ENCODE measurements at regions not wholly inside any gene's neighbourhood (a gene's known extent, or its start where the extent isn't known, plus 50 kb on each side); places are given as distances from the start of the nearest gene placed in this dataset.

DNA sequence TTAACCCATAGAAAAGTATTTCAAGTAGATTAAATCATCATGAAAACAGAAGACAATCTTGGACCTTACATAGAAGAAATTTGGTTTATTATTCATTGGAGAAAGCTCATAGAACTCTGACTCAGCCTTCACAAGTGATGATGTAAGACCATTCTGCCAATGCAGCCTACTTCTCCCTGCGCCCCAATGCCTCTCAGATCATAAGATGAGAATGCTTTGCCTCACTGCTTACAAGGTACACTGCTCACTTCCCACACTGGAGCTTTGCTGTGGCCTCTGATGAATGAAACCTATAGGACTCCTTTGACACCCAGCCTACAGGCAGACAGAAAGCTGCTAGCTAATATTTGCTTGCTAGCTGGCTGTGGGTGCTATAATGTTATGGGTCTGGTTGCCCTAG lies 569.4 kb upstream of the STEAP1 start:
- ATAC-seq (ENCODE audit: low read depth), result no peak
- H2BK5ac ChIP-seq (ENCODE audit: low read depth, low read length, poor library complexity, severe bottlenecking), result no peak overlapping the region
- H3K4ac ChIP-seq (ENCODE audit: low read depth, low read length), result no peak overlapping the region
- H2BK20ac ChIP-seq (ENCODE audit: low read depth, low read length), result no peak overlapping the region
- no peaks in the 10 kb centered on the region for H3K4me1 ChIP-seq (ENCODE audit: control insufficient read depth, insufficient read depth, low read length)
- no peaks in the 10 kb centered on the region for H3K9me1 ChIP-seq (ENCODE audit: insufficient read depth, low read length)
- POLR2A ChIA-PET (ENCODE audit: unreplicated experiment), result no interaction called here
- H3K27me3 ChIP-seq (ENCODE audit: control insufficient read depth, insufficient read depth, low read length), result no peaks in the 10 kb centered on the region
- no peaks in the 10 kb centered on the region for H4K20me1 ChIP-seq (ENCODE audit: insufficient read depth, low read length)
- no peaks in the 10 kb centered on the region for H3K36me3 ChIP-seq (ENCODE audit: control insufficient read depth, insufficient read depth, low read length)
- H3K56ac ChIP-seq (ENCODE audit: extremely low read depth, insufficient read depth, low read length), result no peak overlapping the region
- no peak overlapping the region for H3K23ac ChIP-seq (ENCODE audit: low read depth, low read length)
- intact Hi-C loops (cut with micrococcal nuclease) (no loop called here), in situ Hi-C loops (cut with MboI; ENCODE audit: low sequenced_read_pairs) (no loop called here), dilution Hi-C loops (cut with HindIII; ENCODE audit: low sequenced_read_pairs, unreplicated experiment) (no loop called here)
- no peak overlapping the region for H3K18ac ChIP-seq (ENCODE audit: low read depth, low read length)
- H3K79me1 ChIP-seq (ENCODE audit: low read depth in 1 of 2, low read length in 2 of 2), result no peaks in the 10 kb centered on the region
- TF ChIP-seq FOS (IDR thresholded peaks at IDR 0.05; ENCODE audit: low read depth, low read length), result no peak
- TF ChIP-seq CEBPB (IDR thresholded peaks at IDR 0.05; ENCODE audit: low read depth, low read length), result no peak
- no peak for TF ChIP-seq SMC3 (IDR thresholded peaks at IDR 0.05; ENCODE audit: low read depth, low read length)
- TF ChIP-seq MAFK (IDR thresholded peaks at IDR 0.05; ENCODE audit: low read depth, low read length), result no peak
- TF ChIP-seq NFE2L2 (IDR thresholded peaks at IDR 0.05; ENCODE audit: low read depth, low read length), result no peak
- no peak for TF ChIP-seq MXI1 (IDR thresholded peaks at IDR 0.05; ENCODE audit: borderline replicate concordance, low read depth, low read length)
- H4K8ac ChIP-seq (ENCODE audit: low read depth in 2 of 2, low read length in 2 of 2), result no peak overlapping the region
- H3K27ac ChIP-seq (ENCODE audit: insufficient read depth, low read length), result no peak overlapping the region
- no peak overlapping the region for H2AFZ ChIP-seq (replicated peaks; ENCODE audit: low read length, poor library complexity)
- no peak overlapping the region for H3K9ac ChIP-seq (ENCODE audit: low read depth, low read length)
- no peak overlapping the region for H2BK120ac ChIP-seq (ENCODE audit: low read depth, low read length)
- DNase-seq, result no peak
- BruUV-seq (replicated peaks), result no TSS peak
- H3K4me3 ChIP-seq (ENCODE audit: insufficient read depth, low read depth, low read length), result no peak overlapping the region
- no peak overlapping the region for H2BK15ac ChIP-seq (ENCODE audit: low read depth, low read length)
- peaks cover 4% of the 10 kb centered on the region for H3K9me3 ChIP-seq (ENCODE audit: control insufficient read depth, insufficient read depth, low read length)
- no peak overlapping the region for H3K4me2 ChIP-seq (ENCODE audit: low read depth, low read length)
- CTCF ChIA-PET, result no interaction called here
- H2AK9ac ChIP-seq (replicated peaks; ENCODE audit: low read depth, low read length, poor library complexity), result no peak overlapping the region
- H4K5ac ChIP-seq (ENCODE audit: low read depth, low read length), result no peak overlapping the region
- H4K91ac ChIP-seq (ENCODE audit: insufficient read depth, low read depth, low read length), result no peak overlapping the region
- no peak overlapping the region for H2AK5ac ChIP-seq (ENCODE audit: low read depth, low read length)
- WGBS, 2 experiments (ENCODE audit: extremely low coverage in 2 of 2, insufficient read length in 1 of 2), result no CpG with 5 or more reads among the region's 1 CpG
- no peak overlapping the region for H3K14ac ChIP-seq (replicated peaks; ENCODE audit: low read depth, low read length)

Measured in IMR-90 (cell line).